ENCODE measurements at regions not wholly inside any gene's neighbourhood (a gene's known extent, or its start where the extent isn't known, plus 50 kb on each side); places are given as distances from the start of the nearest gene placed in this dataset.

- no peak for TF ChIP-seq POLR2A (IDR thresholded peaks at IDR 0.05; ENCODE audit: low read depth, low read length)
- no peak for TF ChIP-seq POLR2AphosphoS5 (IDR thresholded peaks at IDR 0.05; ENCODE audit: low read depth, low read length)
These were observed 508.9 kb upstream of the SULF2 start for GRCh38 chr20:48294196-48294595.
